HPDE6-E6E7 (cell line): ENCODE measurements at regions not wholly inside any gene's neighbourhood (a gene's known extent, or its start where the extent isn't known, plus 50 kb on each side); places are given as distances from the start of the nearest gene placed in this dataset.
"Not testable (repeated sequence)": the region's sequence is repeated elsewhere in the genome, so short reads cannot be mapped to it uniquely, and the experiment has no call there.

Source experiments
- DNase-seq: peaks from one replicate; pipeline ENCODE4 v3.0.0; 2011; ENCODE audit warnings: missing footprints; ENCODE audit errors: extremely low spot score

- no peak for DNase-seq
Measured at GRCh38 chr22:48739348-48740085, 1088.2 kb downstream of the BRD1 start.

DNA sequence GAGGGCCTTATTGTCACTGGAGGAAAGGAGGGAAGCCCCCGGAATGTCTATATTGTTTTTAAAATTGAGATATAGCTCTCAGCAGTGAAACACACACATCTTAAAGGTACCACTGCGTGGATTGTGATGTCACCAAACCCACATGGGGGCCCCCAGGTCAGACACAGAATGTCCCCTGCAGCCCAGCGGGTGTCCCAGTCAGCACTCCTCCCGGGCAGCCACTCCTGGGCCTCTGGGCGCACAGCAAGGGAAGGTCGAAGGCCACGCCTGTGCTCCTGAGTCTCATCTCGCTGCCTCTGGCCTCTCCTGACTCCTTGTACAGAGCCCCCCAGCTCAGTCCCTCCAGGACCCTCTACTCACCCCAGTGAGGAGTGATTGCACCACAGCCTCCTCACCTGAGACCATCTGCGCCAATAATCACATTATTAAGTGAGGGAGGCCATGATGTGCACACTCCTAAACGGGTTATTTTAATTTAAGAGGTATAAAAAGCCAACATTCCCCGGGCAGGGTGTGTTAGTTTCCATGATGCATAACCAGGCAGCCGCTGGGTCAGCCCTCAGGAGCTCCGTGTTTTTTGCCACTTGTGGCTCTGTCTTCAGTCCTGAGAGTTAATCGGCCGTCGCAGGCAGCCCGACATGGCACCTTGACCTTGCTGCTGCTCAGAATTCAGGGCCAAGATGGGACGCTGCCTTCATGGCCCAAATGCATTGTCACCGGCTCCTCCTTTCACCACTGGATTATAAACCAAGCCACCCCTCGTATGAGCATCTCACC, 1089.3 kb downstream of the BRD1 start:
- DNase-seq = no peak

DNA sequence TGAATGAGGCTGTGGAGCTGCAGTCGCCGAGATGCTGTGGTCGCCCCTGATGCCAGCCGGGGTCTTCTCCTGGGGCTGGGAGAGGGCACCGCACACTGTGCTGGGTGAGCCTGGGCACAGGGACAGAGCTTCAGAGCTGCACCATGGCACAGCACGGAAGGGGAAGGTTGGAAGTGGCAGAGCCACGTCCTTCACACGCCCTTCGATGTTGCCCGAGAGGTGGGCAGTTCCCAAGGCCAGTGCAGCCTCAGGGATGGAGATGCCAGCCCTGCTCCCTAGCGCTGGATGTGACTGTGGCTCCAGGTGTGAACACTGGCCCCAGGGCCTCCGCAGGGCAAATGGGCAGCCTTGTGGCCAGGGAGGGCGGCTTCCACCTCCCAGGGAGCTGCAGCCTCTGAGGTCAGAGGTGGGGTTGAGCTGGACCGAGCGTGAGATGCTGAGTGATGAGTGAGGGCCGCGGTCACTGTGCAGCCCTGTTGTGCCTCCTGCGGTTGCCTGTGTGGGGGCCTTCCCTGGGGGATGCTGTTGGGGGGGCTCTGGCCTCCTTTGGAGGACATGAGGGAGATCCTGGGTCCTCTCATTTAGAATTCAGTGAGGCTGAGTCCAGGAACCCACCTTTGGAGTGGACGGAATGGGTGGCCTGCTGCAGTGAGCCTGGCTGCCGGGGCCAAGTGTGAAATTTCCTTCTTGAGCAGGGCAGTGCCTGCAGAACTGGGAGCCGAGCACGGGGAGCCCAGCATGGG, 1090.0 kb downstream of the BRD1 start:
- DNase-seq = no peak

DNA sequence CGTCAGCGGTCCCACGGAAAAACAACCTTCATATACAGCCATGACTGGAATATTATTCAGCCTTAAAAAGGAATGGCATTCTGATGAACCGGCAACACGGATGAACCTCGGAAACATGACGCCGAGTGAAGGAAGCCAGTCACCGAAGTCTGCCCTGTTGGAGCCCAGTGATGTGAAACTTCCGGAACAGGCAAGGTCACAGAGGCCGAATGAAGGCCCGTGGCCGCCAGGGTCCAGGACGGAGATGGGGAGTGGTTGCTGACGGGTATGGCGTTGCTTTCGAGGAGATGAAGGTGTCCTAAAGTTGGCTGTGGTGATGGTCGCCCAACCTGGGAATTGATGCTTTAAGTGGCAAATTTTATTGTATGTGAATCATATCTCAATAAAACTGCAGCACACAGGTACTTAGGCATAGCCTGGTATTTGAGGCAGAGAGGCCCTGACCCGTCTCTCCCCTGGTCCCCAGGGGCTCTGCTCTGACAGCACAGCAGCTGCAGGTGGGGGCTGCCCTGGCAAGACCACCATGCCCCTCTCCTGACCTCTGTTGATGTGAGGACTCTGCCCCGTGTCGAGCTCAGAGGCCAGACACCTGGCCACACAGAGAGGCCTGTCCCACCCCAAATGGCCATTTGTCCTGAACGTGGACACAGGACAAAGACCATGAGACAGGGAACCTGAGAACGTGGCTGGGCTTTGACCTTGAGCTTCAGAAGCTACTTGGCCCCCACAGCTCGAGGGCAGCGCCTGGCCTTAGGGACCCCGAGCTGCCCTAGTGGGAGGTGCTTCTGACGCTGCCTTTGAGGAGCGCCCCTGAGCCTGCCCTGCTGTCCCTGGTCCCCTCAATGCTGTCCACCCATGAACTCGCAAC, 1090.8 kb downstream of the BRD1 start:
- DNase-seq = no peak

- no peak for DNase-seq
Measured at GRCh38 chr22:48734961-48735360, 1092.7 kb downstream of the BRD1 start.

DNA sequence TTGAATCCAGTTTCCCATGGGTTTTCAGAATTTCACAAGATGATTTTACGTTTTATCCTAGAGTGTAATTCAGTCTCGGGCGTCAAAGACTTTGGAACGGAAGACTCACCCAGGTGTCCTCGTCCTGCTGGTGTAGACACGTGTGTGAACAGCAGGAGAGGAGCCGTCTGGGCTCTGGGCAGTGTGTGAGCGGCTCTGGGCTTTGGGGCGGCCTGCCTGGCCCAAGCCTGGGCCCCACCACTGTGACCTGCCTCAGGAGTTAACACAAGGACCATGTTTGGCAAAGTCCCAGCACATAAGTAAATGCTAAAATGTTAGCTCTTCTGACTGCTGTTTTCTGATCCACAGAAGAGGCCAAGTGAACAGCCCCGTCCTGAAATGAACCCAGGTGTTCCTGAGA, 1093.3 kb downstream of the BRD1 start:
- DNase-seq = no peak

- no peak for DNase-seq
Measured at GRCh38 chr22:48729499-48730171, 1098.0 kb downstream of the BRD1 start.

DNA sequence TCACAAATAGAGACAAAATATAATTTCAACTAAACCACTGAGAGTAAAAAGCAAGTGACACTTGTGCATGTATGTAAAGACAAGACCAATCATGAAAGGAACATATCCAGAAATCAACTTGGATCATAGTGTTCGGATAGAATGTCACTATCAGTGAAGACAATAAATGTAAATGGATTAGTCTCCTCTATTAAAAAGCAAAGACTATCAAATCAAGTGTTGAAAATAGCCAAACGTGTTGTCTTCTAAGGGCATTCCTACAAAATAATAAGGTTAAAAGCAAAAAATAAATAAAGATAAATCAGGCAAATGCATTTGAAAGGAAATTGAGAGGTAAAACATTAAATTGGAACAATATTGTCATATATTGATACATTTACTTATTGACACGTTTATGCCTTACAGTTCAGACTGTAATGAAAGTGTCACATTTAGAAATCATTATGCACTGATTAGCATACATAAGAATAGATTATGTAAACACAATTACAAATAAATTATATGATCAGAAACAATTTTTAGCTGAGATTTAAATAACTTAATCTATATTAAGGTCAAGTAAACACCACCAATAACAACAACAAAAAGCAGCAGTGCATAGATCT, 1100.1 kb downstream of the BRD1 start:
- DNase-seq = no peak

DNA sequence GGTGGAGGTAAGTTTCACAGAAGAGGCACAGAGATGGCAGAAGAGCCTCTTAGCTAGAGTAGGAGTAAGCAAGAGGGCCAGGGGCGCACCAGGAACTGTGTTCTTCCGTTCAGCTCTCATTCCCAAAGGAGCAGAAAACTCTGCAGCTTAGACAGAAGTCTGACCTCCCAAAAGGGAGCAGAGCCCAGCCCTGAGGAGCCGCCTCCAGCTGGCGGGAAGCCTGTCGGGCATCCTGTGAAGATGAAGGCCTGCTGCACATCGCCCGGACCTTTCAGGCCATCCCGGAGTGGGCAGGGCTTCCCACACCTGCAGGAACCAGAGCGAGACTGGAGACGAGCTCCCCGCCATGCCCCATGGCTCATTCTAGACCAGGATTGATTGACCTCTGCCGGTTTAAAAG, 1102.8 kb downstream of the BRD1 start:
- no peak for DNase-seq

- DNase-seq = no peak
Measured at GRCh38 chr22:48722661-48723060, 1105.0 kb downstream of the BRD1 start.

- no peak for DNase-seq
Measured at GRCh38 chr22:48721395-48721669, 1106.3 kb downstream of the BRD1 start.

DNA sequence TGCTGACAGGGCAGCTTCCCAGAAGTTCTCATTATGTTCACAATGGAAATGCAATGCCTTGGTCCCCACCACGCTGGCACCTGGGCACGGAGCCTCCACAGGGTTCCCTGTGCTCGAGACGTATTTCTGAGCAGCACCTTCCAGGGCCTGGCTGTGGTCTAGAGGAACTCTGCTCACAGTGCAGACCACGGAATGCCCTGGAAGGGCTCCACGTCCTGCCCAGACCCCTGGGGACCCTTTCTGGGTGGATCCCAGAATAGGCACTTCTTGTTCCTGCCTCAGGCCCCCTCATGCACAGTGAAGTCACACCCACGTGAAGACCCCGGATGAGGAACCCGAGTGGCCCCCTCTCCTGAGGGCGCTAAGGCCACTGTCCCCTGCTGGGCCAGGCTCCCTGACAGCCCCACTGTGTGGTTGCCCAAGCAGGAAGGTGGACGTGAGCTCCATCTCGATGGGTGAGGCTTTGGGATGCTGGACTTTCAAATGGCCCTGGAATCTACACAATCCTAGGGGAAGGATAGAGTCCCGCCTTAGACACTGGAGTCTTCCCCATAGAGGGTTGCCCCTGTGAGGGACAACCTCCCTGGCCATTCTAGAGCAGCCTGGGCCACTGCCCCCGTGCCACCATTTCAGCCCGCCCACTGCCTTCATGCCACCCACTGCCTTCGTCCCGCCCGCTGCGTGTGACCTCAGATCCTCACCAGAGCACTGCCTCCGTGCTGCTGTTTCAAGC, 1106.8 kb downstream of the BRD1 start:
- DNase-seq = no peak

DNA sequence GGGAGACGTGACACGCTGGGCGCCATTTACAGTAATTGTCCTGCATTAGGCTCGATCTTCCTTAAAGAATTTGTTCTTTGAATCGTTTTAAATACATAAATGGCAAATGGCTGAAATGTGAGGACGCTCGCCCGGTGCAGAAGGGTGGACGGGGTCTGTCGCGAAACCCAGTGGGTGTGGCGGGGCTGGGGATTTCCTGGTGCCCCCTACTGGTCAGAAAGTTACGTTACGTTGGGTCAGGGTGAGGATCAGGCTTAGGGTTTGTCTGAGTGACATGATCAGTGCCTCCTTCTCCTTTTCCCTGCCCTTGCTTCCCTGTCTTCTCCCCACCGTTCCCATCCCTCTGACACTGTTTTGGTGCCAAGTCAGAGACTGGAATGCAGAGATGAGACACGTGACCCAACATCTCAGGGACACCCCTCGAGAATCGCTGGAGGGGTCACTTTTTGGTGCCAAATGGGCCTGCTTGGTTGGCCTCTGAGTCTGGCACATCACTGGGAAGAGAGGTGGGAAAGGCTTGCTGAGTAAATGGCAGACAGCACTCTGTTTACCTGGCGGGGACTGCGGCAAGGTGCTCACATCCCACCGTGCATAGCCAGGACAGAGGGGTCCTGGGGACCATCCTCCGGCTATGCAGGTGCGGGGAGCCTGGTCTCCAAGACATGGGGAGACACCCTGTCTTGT, 1107.6 kb downstream of the BRD1 start:
- DNase-seq = no peak

DNA sequence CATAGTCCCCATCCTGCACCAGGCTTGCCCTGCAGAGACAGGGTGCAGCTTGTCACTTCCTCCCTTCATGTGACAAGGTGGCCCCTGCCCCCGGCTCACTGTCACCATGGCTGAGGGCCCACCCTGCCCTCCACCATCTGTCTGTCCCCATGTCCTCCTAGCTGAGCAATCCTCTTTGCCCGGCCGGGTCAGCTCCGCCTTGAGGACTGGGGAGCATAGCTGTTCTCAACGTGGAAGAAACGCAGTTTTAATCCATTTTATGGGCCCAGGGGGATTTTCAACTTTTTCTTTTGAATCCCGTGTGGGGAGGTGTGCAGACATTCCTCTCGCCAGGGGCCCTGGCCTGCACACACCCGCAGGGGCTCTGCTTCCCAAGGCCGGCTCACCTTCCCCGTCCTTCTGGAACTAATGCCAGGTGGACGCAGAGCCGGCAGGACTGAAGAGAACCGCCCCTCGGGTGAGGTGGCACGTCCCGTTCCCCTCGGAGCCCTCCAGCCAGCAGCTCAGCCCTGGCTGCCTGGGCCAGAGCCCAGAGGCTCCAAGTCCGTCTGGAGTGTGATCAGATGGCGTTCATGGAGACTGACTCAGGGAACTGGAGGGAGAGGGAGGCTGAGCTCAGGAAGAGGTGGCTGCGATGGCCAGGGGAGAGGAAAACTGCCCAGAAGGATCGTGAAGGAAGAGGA, 1108.7 kb downstream of the BRD1 start:
- DNase-seq = no peak

DNA sequence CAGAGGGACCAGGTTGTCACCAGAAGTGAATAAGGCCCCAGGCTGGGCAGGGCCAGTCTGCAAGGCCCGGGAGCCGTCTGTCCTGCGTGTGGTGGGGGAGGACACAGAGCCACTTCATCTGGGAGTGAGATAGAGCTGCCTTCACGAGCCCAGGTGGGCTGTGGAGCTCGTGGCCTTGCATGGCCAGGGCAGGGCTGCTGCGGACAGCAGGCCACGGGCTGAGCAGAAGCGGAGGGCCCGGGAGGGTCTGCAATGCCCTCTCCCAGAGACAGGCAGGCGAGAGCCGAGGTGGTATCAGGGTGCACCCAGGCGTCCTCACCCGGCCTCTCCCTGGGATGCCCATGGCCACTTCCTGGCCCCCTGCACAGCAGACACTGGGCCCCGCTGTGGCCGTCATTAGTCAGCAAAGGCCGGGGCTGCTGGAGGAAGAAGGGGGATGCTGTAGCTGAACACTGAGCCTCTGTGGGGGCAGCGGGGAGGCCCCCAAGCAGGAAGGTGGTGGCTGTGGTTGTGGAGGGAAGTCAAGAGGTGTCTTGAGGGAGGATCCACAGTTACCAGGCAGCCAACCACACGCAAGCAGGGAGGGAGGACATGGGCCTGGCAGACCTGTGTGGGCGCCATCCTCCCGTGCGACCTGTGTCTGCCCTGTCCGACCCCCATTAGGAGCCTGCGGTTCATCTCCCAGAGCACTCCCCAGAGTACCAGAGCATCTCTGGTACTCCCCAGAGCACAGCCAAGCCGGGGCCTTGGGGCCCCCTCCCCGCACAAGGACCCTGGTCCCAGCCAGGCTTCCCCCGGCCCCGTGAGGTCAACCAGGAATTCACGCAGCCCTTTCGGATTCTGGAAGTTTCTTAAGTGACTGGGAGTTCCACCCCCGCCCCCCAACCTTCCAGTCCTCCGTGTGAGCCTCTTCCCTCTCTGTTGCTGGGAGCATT, 1109.5 kb downstream of the BRD1 start:
- no peak for DNase-seq

DNA sequence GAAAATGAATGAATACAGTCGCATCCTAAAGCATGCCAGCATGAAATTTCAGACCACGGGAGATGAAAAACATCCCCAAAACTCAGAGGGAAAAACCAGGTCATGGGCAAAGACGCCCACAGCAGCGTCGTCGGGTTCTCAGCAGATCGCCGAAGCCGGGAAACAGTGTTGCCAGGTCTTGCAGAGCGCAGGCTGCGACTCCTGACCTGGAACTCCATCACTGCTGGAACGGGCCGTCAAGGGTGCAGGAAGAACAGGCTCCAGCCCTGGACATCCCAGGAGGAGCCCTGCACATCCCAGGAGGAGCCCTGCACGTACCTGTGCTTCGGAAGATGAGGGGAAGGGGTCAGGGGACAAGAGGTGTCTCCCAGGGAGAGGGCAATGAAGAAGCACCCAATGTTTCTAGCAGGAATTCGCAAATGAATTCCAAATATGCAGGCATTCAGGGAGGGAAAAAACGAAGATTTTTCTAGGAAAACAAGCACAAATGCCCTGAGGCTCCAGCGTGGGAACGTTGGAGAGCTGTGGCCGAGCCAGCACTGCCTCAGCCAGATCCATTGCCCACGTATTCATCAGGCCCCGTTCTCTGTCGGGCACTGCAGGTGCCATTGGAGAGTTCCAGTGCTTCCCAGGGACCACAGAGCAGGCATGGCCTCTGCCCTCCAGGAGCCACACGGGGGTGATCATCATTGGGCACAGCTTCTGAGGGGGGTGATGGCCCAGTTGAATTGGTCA, 1110.4 kb downstream of the BRD1 start:
- DNase-seq = no peak

- DNase-seq = not testable (repeated sequence)
Measured at GRCh38 chr22:48716154-48716553, 1111.5 kb downstream of the BRD1 start.
